Testis (tissue), 2 donors: ENCODE measurements at regions not wholly inside any gene's neighbourhood (a gene's known extent, or its start where the extent isn't known, plus 50 kb on each side); places are given as distances from the start of the nearest gene placed in this dataset.
"Not testable (repeated sequence)": the region's sequence is repeated elsewhere in the genome, so short reads cannot be mapped to it uniquely, and the experiment has no call there.

ENCODE experiments used
- POLR2A ChIP-seq: fragments of 450-650 bp; IDR thresholded peaks from one replicate; pipeline ENCODE4 v1.6.1; 2017; ENCODE audit warnings: antibody characterized with exemption, mild to moderate bottlenecking, moderate library complexity
- TF ChIP-seq, protein P1 (sequence below), 3 experiments: fragments of 450-650 bp in 2 of 3; fragments of 200-600 bp in 1 of 3; sonication (generic) in 1 of 3; IDR thresholded peaks; one replicate each; pipeline ENCODE4 v1.5.1; 2016 to 2019; ENCODE audit warnings: antibody characterized with exemption in 3 of 3, mild to moderate bottlenecking in 2 of 3, moderate library complexity in 1 of 3

- TF ChIP-seq, protein P1, sequence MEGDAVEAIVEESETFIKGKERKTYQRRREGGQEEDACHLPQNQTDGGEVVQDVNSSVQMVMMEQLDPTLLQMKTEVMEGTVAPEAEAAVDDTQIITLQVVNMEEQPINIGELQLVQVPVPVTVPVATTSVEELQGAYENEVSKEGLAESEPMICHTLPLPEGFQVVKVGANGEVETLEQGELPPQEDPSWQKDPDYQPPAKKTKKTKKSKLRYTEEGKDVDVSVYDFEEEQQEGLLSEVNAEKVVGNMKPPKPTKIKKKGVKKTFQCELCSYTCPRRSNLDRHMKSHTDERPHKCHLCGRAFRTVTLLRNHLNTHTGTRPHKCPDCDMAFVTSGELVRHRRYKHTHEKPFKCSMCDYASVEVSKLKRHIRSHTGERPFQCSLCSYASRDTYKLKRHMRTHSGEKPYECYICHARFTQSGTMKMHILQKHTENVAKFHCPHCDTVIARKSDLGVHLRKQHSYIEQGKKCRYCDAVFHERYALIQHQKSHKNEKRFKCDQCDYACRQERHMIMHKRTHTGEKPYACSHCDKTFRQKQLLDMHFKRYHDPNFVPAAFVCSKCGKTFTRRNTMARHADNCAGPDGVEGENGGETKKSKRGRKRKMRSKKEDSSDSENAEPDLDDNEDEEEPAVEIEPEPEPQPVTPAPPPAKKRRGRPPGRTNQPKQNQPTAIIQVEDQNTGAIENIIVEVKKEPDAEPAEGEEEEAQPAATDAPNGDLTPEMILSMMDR (IDR thresholded peaks at IDR 0.05), result not testable (repeated sequence)
- TF ChIP-seq POLR2A, result not testable (repeated sequence)
These were observed 165.4 kb downstream of the USP22 start for GRCh38 chr17:20877384-20877783.
